Astrocyte (in vitro differentiated cells and primary cell): ENCODE measurements at regions not wholly inside any gene's neighbourhood (a gene's known extent, or its start where the extent isn't known, plus 50 kb on each side); places are given as distances from the start of the nearest gene placed in this dataset.

Experiments used
- DNase-seq: peaks from one replicate; pipeline ENCODE4 v3.0.0-alpha.2; 2010; ENCODE audit warnings: low read depth
- FAIRE-seq: peaks from 2 replicates; lab custom pipeline; 2011; peaks lifted over from hg19 to GRCh38; lab: Jason Lieb, UNC
- H2AFZ ChIP-seq: 2 replicates; pipeline ENCODE4 v1.6.0; 2012; ENCODE audit warnings: low read depth, low read length, inconsistent platforms
- H3K27ac ChIP-seq: 2 replicates; pipeline ENCODE4 v1.5.1; 2011; ENCODE audit warnings: low read depth, low read length, inconsistent platforms
- H3K27me3 ChIP-seq: 2 replicates; pipeline ENCODE4 v1.6.0; 2011; ENCODE audit warnings: low read length, inconsistent platforms; ENCODE audit not compliant: insufficient read depth
- H3K36me3 ChIP-seq: 2 replicates; pipeline ENCODE4 v1.5.1; 2011; ENCODE audit warnings: low read length, inconsistent platforms; ENCODE audit not compliant: insufficient read depth
- H3K4me1 ChIP-seq: 2 replicates; pipeline ENCODE4 v1.5.1; 2011; ENCODE audit warnings: low read length, inconsistent platforms; ENCODE audit not compliant: insufficient read depth
- H3K4me2 ChIP-seq: 2 replicates; pipeline ENCODE4 v1.6.0; 2012; ENCODE audit warnings: low read length, inconsistent platforms
- H3K4me3 ChIP-seq: 2 replicates; pipeline ENCODE4 v1.5.1; 2011; ENCODE audit warnings: low read depth, mild to moderate bottlenecking, low read length, inconsistent platforms; ENCODE audit not compliant: insufficient read depth
- H3K79me2 ChIP-seq: 2 replicates; pipeline ENCODE4 v1.6.0; 2012; ENCODE audit warnings: mild to moderate bottlenecking, low read length, inconsistent platforms; ENCODE audit not compliant: insufficient read depth
- H3K9ac ChIP-seq: 2 replicates; pipeline ENCODE4 v1.6.0; 2012; ENCODE audit warnings: mild to moderate bottlenecking, low read length, inconsistent platforms
- H3K9me3 ChIP-seq: 2 replicates; pipeline ENCODE4 v1.5.1; 2012; ENCODE audit warnings: low read depth, mild to moderate bottlenecking, low read length, inconsistent platforms; ENCODE audit not compliant: insufficient read depth
- H4K20me1 ChIP-seq: 2 replicates; pipeline ENCODE4 v1.6.0; 2012; ENCODE audit warnings: low read length, inconsistent platforms; ENCODE audit not compliant: insufficient read depth
- H3K27ac Mint-ChIP-seq: one replicate; pipeline ENCODE4 v1.8.0; 2021; ENCODE audit warnings: mild to moderate bottlenecking, mixed read lengths; ENCODE audit not compliant: unreplicated experiment
- H3K27me3 Mint-ChIP-seq: one replicate; pipeline ENCODE4 v1.8.0; 2021; ENCODE audit warnings: low read depth, mixed read lengths; ENCODE audit not compliant: unreplicated experiment
- H3K36me3 Mint-ChIP-seq: one replicate; pipeline ENCODE4 v1.8.0; 2021; ENCODE audit warnings: low read depth, mixed read lengths; ENCODE audit not compliant: unreplicated experiment
- H3K4me1 Mint-ChIP-seq: one replicate; pipeline ENCODE4 v1.8.0; 2021; ENCODE audit warnings: low read depth, mixed read lengths; ENCODE audit not compliant: unreplicated experiment
- H3K4me3 Mint-ChIP-seq: one replicate; pipeline ENCODE4 v1.8.0; 2021; ENCODE audit warnings: mild to moderate bottlenecking, moderate library complexity, mixed read lengths; ENCODE audit not compliant: unreplicated experiment
- H3K9me3 Mint-ChIP-seq: one replicate; pipeline ENCODE4 v1.8.0; 2021; ENCODE audit warnings: mild to moderate bottlenecking, mixed read lengths; ENCODE audit not compliant: unreplicated experiment
- CTCF ChIP-seq: IDR thresholded peaks from 2 replicates; pipeline ENCODE4 v1.5.1; 2011; ENCODE audit warnings: low read depth, mild to moderate bottlenecking, inconsistent platforms, low read length, moderate library complexity; ENCODE audit not compliant: insufficient read depth
- EZH2 ChIP-seq: IDR thresholded peaks from 2 replicates; pipeline ENCODE4 v1.6.1; 2012; ENCODE audit warnings: mild to moderate bottlenecking, low read length, inconsistent platforms; ENCODE audit not compliant: insufficient read depth

- Histone ChIP-seq H4K20me1 (no peaks in the 10 kb centered on the region), H3K4me2 (no peak overlapping the region), H3K9ac (no peak overlapping the region), H3K36me3 (no peaks in the 10 kb centered on the region), H3K27ac (no peak overlapping the region), H3K79me2 (no peaks in the 10 kb centered on the region), H2AFZ (no peak overlapping the region), H3K9me3 (no peaks in the 10 kb centered on the region), H3K27me3 (peaks cover 30% of the 10 kb centered on the region), H3K4me3 (no peak overlapping the region), H3K4me1 (no peaks in the 10 kb centered on the region)
- Mint-ChIP-seq H3K27ac (peak overlapping the region; percentile 41), H3K9me3 (no peaks in the 10 kb centered on the region), H3K36me3 (no peaks in the 10 kb centered on the region), H3K4me1 (no peaks in the 10 kb centered on the region), H3K27me3 (peaks cover 62% of the 10 kb centered on the region), H3K4me3 (no peak overlapping the region)
- DNase-seq, result no peak
- no peak for TF ChIP-seq EZH2
- TF ChIP-seq CTCF, result no peak
- no peak for FAIRE-seq
These were observed 65.1 kb upstream of the TNRC6C start for GRCh38 chr17:77893144-77894044.

GRCh38 chr17:77894126-77894956 lies 64.2 kb upstream of the TNRC6C start:
- H2AFZ ChIP-seq, result no peak overlapping the region
- no peaks in the 10 kb centered on the region for H3K9me3 Mint-ChIP-seq
- no peaks in the 10 kb centered on the region for H4K20me1 ChIP-seq
- H3K79me2 ChIP-seq, result no peaks in the 10 kb centered on the region
- H3K4me1 ChIP-seq, result no peaks in the 10 kb centered on the region
- H3K9ac ChIP-seq, result no peak overlapping the region
- H3K9me3 ChIP-seq, result no peaks in the 10 kb centered on the region
- no peak for FAIRE-seq
- H3K36me3 Mint-ChIP-seq, result no peaks in the 10 kb centered on the region
- peaks cover 32% of the 10 kb centered on the region for H3K27me3 ChIP-seq
- H3K27me3 Mint-ChIP-seq, result peaks cover 61% of the 10 kb centered on the region
- H3K4me3 Mint-ChIP-seq, result no peak overlapping the region
- no peak overlapping the region for H3K4me2 ChIP-seq
- H3K36me3 ChIP-seq, result no peaks in the 10 kb centered on the region
- no peak overlapping the region for H3K27ac ChIP-seq
- no peaks in the 10 kb centered on the region for H3K4me1 Mint-ChIP-seq
- H3K27ac Mint-ChIP-seq, result no peak overlapping the region
- DNase-seq, result no peak
- no peak overlapping the region for H3K4me3 ChIP-seq
- TF ChIP-seq CTCF (no peak), EZH2 (no peak)
